Left ventricle myocardium inferior (tissue), 1 donor: ENCODE measurements at regions not wholly inside any gene's neighbourhood (a gene's known extent, or its start where the extent isn't known, plus 50 kb on each side); places are given as distances from the start of the nearest gene placed in this dataset.
A peak's percentile ranks its signal among the peaks of the same experiment; 100 is the strongest.

Source experiments
- DNase-seq: peaks from one replicate; pipeline ENCODE4 v3.0.0-alpha.2; 2020
- H3K27ac ChIP-seq: fragments of 200-600 bp; replicated peaks from 2 replicates; pipeline ENCODE4 v1.8.0; 2021
- H3K27me3 ChIP-seq: fragments of 200-600 bp; 2 replicates; pipeline ENCODE4 v1.8.0; 2021; ENCODE audit warnings: low read depth
- H3K36me3 ChIP-seq: fragments of 200-600 bp; 2 replicates; pipeline ENCODE4 v1.8.0; 2021
- H3K4me1 ChIP-seq: fragments of 200-600 bp; 2 replicates; pipeline ENCODE4 v1.8.0; 2021
- H3K4me3 ChIP-seq: fragments of 200-600 bp; 2 replicates; pipeline ENCODE4 v1.8.0; 2021; ENCODE audit warnings: mild to moderate bottlenecking, moderate library complexity
- H3K9me3 ChIP-seq: fragments of 200-600 bp; replicated peaks from 2 replicates; pipeline ENCODE4 v1.8.0; 2021
- CTCF ChIP-seq: fragments of 200-600 bp; IDR thresholded peaks from 2 replicates; pipeline ENCODE4 v1.8.0; 2021; ENCODE audit warnings: antibody characterized with exemption, mild to moderate bottlenecking, borderline replicate concordance
- intact Hi-C: fragments of 100-400 bp; cut with micrococcal nuclease; formaldehyde crosslinking; loops from one replicate; pipeline ENCODE4 v1.11.0; 2022
- donor health status: DM: no; HTN: yes; CAD: no; lungs with severe emphysema.

DNA sequence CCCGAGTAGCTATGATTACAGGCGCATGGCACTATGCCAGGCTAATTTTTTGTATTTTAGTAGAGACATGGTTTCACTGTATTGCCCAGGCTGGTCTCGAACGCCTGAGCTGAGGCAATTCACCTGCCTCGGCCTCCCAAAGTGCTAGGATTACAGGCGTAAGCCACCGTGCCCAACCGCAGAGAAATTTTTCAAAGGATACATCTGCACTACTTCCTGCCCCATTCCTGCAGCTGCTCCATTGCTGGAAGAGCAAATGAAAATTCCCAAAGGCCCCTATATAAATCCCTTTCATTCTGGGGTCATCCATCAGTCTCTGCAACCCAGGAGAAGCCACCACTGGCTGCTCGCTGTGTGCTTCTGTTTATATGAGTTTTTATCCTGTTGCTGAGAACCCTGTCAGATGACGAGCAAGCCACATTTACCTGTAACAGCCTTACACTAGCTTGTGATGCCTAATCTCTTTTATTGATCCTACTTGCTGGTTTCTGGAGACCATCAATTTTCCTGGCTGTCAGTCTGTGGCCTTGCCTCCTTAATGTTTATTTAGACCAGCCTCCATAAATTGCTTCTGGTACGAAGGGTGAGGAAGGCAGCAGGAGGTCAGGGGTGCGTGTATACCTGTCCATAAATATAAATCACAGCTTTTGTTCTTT, 925.3 kb downstream of the TLE4 start:
- Histone ChIP-seq H3K27ac (no peak overlapping the region), H3K9me3 (peaks cover 13% of the 10 kb centered on the region), H3K36me3 (no peaks in the 10 kb centered on the region), H3K27me3 (no peaks in the 10 kb centered on the region), H3K4me3 (no peak overlapping the region), H3K4me1 (no peaks in the 10 kb centered on the region)
- DNase-seq: no peak
- TF ChIP-seq CTCF: no peak
- intact Hi-C loops: no loop called here

GRCh38 chr9:80493258-80493657, 921.5 kb downstream of the TLE4 start:
- intact Hi-C loops: no loop called here
- no peak overlapping the region for H3K4me3 ChIP-seq
- peaks cover 13% of the 10 kb centered on the region for H3K9me3 ChIP-seq
- TF ChIP-seq CTCF: no peak
- H3K4me1 ChIP-seq: no peaks in the 10 kb centered on the region
- H3K27ac ChIP-seq: no peak overlapping the region
- no peaks in the 10 kb centered on the region for H3K27me3 ChIP-seq
- H3K36me3 ChIP-seq: no peaks in the 10 kb centered on the region
- no peak for DNase-seq

DNA sequence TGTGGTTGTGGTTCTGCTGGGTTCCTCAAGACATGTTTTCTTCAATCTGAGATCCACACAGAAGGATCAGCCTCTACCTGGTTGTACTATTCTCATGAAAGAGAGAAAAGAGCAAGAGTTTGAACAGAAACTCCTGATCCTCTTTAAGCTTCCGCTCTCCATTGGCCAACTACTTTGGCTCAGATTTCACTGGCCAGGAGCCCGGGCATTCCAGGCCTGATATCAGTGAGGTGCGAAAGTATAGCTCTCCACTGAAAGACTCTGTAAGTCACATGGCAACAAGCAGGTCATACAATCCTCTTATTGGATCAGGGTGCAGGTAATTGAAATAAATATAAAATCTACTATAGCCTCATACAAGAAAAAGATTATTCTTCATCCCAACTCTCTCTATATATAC, 920.5 kb downstream of the TLE4 start:
- Histone ChIP-seq H3K4me3 (no peak overlapping the region), H3K4me1 (no peaks in the 10 kb centered on the region), H3K36me3 (no peaks in the 10 kb centered on the region), H3K27me3 (no peaks in the 10 kb centered on the region), H3K27ac (no peak overlapping the region), H3K9me3 (peaks cover 13% of the 10 kb centered on the region)
- peak; percentile 41 for DNase-seq
- no peak for TF ChIP-seq CTCF
- intact Hi-C loops: no loop called here

DNA sequence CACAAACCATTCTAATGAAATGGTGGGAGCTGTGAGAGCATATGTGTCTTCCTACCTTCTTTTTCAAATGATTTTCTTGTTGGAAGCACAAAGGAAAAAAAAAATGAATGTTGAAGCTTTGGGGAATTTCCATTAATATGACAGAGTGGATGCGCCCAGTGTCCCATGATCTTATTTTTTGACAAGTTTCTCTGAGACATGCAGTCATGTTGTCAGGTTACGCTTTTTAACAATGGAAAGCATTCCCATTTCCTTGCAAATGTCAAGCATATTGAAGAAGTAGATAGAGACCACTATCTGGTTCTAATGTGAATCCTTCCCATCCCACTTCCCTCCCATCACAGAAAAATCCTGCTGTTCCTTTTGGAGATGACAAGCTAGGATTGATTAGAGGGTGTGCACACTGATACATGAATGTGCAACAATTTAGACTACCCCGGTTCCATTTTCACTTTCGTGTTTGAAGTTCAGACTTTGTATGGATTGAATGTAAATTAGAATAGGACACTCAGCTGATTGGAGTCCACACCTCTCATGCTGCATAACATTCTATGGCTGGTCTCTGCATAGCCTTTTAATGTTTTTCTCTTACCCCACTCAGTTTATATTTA, 919.4 kb downstream of the TLE4 start:
- Histone ChIP-seq H3K4me3 (no peak overlapping the region), H3K4me1 (no peaks in the 10 kb centered on the region), H3K9me3 (peaks cover 13% of the 10 kb centered on the region), H3K27me3 (no peaks in the 10 kb centered on the region), H3K27ac (no peak overlapping the region), H3K36me3 (no peaks in the 10 kb centered on the region)
- DNase-seq: no peak
- TF ChIP-seq CTCF: no peak
- intact Hi-C loops: no loop called here

DNA sequence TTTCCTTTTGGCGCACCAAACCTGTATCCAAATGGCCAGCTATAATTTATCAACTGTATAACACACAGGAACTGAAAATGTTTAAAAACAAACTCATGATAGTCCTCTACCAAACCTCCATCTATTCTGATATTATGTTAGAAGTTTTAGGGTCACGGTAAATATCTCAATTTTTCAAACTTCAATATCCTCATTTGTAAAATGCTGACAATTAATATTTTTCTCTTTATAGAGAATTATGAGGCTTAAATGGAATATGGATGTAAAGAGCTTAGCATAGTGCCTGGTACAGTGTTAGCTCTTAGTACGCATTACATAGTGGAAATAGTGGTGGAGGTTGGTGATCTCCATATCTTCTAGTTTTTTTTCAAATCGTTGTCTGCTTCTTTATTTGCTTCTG, 917.6 kb downstream of the TLE4 start:
- Histone ChIP-seq H3K36me3 (no peaks in the 10 kb centered on the region), H3K9me3 (no peaks in the 10 kb centered on the region), H3K27me3 (no peaks in the 10 kb centered on the region), H3K4me3 (no peak overlapping the region), H3K4me1 (no peaks in the 10 kb centered on the region), H3K27ac (no peak overlapping the region)
- TF ChIP-seq CTCF: no peak
- DNase-seq: no peak
- intact Hi-C loops: no loop called here
